Gastroesophageal sphincter (tissue), 3 donors: ENCODE measurements at regions not wholly inside any gene's neighbourhood (a gene's known extent, or its start where the extent isn't known, plus 50 kb on each side); places are given as distances from the start of the nearest gene placed in this dataset.

Experiments
- POLR2A ChIP-seq, 2 donors: fragments of 450-650 bp; IDR thresholded peaks; one replicate each; pipeline ENCODE4 v1.6.1; 2017; ENCODE audit warnings: antibody characterized with exemption in 2 of 2, mild to moderate bottlenecking in 2 of 2, moderate library complexity in 1 of 2
- TF ChIP-seq, protein P1 (sequence below), 4 experiments: fragments of 200-600 bp in 2 of 4; fragments of 450-650 bp in 2 of 4; sonication (generic) in 1 of 4; IDR thresholded peaks; one replicate each; pipeline ENCODE4 v1.5.1; 2017 to 2019; ENCODE audit warnings: antibody characterized with exemption in 4 of 4, mild to moderate bottlenecking in 2 of 4, moderate library complexity in 2 of 4

DNA sequence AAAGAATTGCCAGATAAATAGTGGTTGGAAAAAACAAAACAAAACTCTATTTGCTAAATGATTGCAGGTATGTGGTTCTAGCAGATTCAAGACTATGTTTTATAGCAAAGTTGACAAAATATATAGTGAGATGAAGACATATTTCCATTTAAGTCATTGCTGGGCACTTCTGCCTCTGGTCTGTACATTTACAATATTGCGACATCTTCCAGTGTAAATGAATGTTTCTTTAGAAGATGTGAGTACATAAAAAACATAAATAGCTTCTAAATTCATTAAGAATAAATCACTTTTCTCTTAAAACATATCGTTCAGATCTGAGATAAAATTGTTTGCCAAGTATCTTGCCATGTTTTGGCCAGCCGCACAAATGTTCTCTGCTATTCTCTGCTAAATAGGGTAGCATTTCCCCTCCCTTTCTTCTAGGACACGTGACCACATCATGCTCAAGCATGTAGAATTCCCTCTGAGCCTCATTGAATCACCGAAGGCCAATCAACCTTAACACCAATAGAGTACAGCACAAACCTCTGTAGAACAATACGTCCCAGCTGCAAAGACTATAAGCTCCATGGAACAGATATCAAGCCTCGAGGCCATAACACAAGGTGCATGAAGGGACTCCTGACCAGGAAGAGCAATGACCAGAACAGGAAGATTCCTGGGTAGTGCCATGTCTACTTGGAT is 1173.3 kb downstream of the GATA3 start:
- TF ChIP-seq, protein P1, sequence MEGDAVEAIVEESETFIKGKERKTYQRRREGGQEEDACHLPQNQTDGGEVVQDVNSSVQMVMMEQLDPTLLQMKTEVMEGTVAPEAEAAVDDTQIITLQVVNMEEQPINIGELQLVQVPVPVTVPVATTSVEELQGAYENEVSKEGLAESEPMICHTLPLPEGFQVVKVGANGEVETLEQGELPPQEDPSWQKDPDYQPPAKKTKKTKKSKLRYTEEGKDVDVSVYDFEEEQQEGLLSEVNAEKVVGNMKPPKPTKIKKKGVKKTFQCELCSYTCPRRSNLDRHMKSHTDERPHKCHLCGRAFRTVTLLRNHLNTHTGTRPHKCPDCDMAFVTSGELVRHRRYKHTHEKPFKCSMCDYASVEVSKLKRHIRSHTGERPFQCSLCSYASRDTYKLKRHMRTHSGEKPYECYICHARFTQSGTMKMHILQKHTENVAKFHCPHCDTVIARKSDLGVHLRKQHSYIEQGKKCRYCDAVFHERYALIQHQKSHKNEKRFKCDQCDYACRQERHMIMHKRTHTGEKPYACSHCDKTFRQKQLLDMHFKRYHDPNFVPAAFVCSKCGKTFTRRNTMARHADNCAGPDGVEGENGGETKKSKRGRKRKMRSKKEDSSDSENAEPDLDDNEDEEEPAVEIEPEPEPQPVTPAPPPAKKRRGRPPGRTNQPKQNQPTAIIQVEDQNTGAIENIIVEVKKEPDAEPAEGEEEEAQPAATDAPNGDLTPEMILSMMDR (IDR thresholded peaks at IDR 0.05): no peak
- TF ChIP-seq POLR2A (IDR thresholded peaks at IDR 0.05): no peak
